GM11168 (cell line): ENCODE measurements at regions not wholly inside any gene's neighbourhood (a gene's known extent, or its start where the extent isn't known, plus 50 kb on each side); places are given as distances from the start of the nearest gene placed in this dataset.

Experiments used
- in situ Hi-C: fragments of 300-500 bp; cut with MboI; formaldehyde crosslinking; loops from one replicate; pipeline ENCODE4 v1.12.0; 2022; ENCODE audit warnings: low sequenced_read_pairs; ENCODE audit not compliant: unreplicated experiment

- in situ Hi-C loops = no loop called here
These were observed 106.4 kb downstream of the BRD1 start for GRCh38 chr22:49721211-49721763.

GRCh38 chr22:49720279-49720959 is 107.3 kb downstream of the BRD1 start:
- in situ Hi-C loops = no loop called here

- in situ Hi-C loops = no loop called here
These were observed 108.6 kb downstream of the BRD1 start for GRCh38 chr22:49719046-49719445.

GRCh38 chr22:49718396-49718795 is 109.3 kb downstream of the BRD1 start:
- in situ Hi-C loops = no loop called here

GRCh38 chr22:49717322-49717919 is 110.3 kb downstream of the BRD1 start:
- in situ Hi-C loops = no loop called here

GRCh38 chr22:49716441-49716840 is 111.2 kb downstream of the BRD1 start:
- in situ Hi-C loops = no loop called here

- in situ Hi-C loops = no loop called here
These were observed 112.2 kb downstream of the BRD1 start for GRCh38 chr22:49715450-49715849.

- in situ Hi-C loops = no loop called here
These were observed 114.7 kb downstream of the BRD1 start for GRCh38 chr22:49713003-49713402.

- in situ Hi-C loops = no loop called here
These were observed 115.4 kb downstream of the BRD1 start for GRCh38 chr22:49712195-49712791.

GRCh38 chr22:49710746-49711145 is 116.9 kb downstream of the BRD1 start:
- in situ Hi-C loops = no loop called here

GRCh38 chr22:49709464-49709863 is 118.2 kb downstream of the BRD1 start:
- in situ Hi-C loops = no loop called here

GRCh38 chr22:49705972-49706352 is 121.7 kb downstream of the BRD1 start:
- in situ Hi-C loops = no loop called here

- in situ Hi-C loops = no loop called here
These were observed 122.3 kb downstream of the BRD1 start for GRCh38 chr22:49705216-49705971.

- in situ Hi-C loops = no loop called here
These were observed 123.1 kb downstream of the BRD1 start for GRCh38 chr22:49704345-49705215.

GRCh38 chr22:49703990-49704344 is 123.7 kb downstream of the BRD1 start:
- in situ Hi-C loops = no loop called here

- in situ Hi-C loops = no loop called here
These were observed 124.2 kb downstream of the BRD1 start for GRCh38 chr22:49703505-49703904.

GRCh38 chr22:49702068-49702397 is 125.6 kb downstream of the BRD1 start:
- in situ Hi-C loops = no loop called here

- in situ Hi-C loops = no loop called here
These were observed 126.1 kb downstream of the BRD1 start for GRCh38 chr22:49701380-49702067.

- in situ Hi-C loops = no loop called here
These were observed 127.7 kb downstream of the BRD1 start for GRCh38 chr22:49699928-49700498.
